MV-4-11 (cell line): ENCODE measurements at regions not wholly inside any gene's neighbourhood (a gene's known extent, or its start where the extent isn't known, plus 50 kb on each side); places are given as distances from the start of the nearest gene placed in this dataset.
"Not testable (repeated sequence)": the region's sequence is repeated elsewhere in the genome, so short reads cannot be mapped to it uniquely, and the experiment has no call there.

Source experiments
- DNase-seq: peaks from one replicate; lab custom pipeline; 2025; lab: John Stamatoyannopoulos, UW

DNA sequence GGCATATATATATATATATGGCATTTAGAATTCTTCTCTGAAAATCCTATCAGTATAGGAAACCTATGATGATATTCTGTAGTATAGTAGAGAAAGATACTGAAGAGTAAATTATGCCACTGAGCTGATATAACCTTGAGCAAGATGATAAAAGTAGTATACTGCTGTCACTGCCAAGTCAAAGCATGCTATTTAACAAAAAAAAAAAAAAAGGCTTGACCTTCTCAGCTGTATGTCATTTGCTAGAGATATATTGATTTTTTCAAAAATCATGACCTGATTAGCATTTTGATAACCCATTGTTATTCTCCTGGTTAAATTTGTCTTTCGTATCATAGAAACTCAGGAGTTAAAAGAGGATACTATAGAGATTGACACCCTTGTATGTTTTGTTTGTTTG, 299.4 kb downstream of the ADAMTS20 start:
- DNase-seq, result no peak

DNA sequence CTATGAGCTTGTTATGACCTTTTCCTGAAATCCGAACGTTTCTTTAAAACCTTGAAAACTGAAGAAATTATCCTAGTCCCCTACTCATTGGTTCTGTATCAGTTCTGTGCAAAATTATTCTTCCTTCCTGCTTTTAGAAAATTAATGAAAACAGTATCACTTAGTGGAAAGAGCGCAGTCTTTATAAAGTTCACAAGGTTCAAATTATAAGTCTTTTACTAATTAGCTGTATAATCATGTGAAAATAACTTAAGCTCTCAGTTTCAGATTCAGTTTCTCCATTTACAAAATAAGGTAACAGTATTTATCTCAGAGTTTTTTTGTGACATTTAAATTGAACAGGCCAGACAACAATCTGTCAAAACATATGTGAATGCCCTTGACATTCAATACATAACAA, 306.1 kb downstream of the ADAMTS20 start:
- no peak for DNase-seq

DNA sequence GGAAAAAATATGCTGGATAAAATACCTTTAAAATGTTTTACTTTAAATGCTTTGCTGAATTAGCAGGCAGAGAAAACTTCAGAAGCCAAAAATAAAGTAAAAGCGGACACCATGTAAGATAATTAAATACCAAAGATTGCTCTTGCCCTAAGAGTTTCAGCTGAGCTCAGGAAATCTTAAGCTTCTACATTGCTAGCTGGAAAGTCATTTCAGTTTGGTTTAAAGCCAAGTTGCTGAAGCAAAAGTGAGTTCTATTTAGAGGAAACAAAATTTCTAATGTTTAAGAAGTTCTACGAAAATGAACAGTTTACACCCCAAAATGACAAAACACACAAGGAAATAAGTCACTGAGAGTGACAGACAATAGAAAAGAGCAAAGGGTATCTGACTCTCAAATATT, 310.0 kb downstream of the ADAMTS20 start:
- DNase-seq, result no peak

DNA sequence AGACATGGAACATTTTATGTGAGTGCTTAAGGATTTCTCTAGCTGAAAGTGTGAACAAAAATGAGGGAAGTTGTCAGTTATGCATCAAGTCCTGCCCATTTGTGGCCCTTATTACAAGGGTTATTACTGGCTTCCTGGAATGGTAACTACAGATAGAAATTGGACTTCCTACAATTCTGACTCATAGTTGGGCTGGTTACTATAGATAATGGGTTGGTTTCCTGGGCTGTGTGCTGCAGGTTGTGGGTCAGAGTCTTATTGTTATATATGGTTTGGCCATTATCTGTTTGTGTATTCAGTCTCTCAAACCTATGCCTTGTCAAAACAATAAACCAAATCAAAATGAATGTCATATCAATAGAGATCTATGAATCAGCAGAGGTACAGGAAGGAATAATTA, 313.7 kb downstream of the ADAMTS20 start:
- DNase-seq, result peak; percentile 42

DNA sequence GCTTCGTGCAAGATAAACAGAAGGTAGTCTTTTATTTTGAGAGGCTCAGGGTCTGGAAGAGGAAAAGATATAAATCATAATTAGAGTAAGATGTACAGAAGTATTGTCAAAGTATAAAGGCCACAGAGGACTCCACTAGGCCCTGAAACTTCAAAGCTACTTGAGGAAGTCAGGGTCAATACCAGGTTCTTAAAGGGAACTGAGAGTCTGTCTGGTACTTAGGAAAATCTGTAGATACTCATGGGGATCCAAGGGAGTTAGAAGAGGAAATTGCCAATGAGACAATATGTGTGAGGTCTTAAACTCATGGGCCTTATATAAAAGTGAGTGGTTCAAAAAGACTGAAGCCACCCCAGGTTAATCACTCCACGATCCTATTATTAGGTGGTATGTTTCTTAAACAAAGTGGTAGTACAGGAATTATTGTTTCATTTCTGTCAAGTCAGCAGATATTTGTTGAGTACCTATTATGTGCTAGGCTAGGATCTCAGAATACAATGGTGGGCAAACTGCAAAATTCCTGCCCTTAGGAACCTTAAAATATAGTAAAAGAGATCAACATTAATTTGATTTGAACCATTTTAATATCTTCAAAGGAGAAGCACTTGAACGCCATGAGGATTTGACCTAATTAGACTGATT, 314.6 kb downstream of the ADAMTS20 start:
- peak; percentile 85 for DNase-seq

DNA sequence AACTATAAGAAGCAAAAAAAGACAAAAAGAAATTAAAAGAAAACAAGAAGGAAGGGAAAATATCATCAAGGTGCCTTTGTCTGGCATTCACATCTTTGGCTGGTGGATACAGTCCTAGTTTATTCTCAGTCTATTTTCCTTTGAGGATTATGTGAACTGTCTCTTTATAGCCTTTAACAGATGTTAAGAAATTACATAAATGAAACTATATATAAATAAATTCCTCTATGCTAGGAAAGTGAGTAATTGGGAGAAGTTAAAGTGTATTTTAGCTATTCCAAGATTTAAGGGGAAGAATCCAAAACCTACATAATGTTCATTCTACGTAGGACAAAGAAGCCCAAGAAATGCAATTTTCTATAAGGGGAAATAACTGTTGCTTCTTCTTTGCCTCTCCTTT, 316.3 kb downstream of the ADAMTS20 start:
- no peak for DNase-seq

DNA sequence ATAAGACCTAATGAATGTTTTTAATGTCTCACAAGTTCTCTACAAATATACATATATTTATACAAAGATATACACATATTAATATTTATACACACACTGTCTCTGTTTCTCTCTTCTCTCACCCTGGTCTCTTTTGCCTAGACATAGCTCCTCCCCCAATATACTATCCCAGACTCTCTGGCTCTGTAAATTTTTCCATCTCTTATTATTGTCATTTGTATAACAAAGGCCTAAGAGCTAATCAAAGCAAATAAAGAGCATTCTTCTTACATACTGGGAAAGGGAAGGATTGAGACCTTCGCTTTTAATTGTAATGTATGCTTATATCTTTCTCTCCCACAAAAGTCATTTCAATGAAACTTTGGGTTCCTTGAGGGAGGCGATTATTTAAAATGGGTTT, 318.1 kb downstream of the ADAMTS20 start:
- DNase-seq, result no peak

DNA sequence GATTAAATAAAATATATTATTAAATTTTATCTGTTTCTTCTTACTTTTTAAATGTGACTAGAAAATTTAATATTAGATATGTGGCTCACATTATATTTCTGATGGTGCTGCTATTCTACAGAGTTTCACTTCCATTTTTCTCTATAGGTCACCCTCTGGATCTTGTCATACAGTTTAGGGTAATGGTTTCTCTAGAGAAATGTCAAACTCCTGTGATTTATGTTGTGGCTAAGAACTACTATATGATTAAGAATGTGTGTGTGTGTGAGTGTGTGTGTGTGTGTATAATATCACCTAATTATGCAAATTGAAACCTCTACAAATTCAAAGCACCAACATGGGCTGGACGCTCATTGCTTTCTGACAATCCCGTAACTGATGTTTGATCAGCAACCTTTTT, 325.9 kb downstream of the ADAMTS20 start:
- peak; percentile 96 for DNase-seq

DNA sequence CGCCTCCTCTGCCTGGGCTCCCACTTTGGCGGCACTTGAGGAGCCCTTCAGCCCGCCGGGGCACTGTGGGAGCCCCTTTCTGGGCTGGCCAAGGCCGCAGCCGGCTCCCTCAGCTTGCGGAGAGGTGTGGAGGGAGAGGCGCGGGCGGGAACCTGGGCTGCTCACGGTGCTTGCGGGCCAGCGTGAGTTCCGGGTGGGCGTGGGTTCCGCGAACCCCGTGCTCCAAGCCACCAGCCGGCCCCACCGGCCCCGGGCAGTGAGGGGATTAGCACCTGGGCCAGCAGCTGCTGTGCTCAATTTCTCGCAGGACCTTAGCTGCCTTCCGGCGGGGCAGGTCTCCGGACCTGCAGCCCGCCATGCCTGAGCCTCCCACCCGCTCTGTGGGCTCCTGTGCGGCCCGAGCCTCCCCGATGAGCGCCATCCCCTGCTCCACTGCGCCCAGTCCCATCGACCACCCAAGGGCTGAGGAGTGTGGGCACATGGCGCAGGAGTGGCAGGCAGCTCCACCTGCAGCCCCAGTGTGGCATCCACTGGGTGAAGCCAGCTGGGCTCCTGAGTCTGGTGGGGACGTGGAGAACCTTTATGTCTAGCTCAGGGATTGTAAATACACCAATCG, 327.7 kb downstream of the ADAMTS20 start:
- not testable (repeated sequence) for DNase-seq

DNA sequence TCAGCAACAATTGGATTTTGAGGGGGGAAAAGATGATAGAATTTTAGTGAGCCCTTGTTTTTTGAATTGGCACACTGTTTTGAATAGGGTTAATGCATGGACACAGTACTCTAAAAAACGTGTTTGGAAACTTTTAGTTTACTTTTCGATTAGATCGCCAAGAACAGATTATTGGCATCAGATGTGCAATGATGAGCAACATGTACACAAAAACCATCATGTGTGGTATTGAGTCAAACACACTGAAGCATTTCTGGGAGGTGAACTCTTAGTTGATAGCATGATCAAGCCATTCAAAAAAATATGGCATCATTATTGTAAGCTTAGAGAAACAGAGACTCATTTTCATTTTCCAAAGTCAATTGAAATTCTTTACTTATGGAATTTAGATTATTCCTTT, 329.2 kb downstream of the ADAMTS20 start:
- no peak for DNase-seq

DNA sequence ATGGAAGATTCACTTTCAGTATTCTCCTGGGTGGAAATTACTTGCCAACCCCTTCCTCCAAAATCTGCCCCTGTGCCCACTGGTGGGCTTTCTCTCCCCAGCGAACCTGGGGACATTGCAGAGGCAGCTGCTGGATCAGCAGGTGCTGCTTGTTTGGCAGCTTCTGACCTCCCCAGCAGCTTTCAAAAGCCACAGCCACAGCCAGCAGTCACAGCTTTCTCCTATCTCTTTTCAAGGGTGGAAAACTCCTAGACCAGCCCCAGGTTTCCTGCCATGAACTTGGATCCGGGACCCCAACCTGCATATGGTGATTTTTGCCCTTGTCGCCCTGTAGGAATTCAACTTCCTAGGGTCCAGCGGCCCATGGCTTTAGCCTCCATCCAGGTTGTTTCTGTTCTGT, 330.8 kb downstream of the ADAMTS20 start:
- DNase-seq, result no peak

DNA sequence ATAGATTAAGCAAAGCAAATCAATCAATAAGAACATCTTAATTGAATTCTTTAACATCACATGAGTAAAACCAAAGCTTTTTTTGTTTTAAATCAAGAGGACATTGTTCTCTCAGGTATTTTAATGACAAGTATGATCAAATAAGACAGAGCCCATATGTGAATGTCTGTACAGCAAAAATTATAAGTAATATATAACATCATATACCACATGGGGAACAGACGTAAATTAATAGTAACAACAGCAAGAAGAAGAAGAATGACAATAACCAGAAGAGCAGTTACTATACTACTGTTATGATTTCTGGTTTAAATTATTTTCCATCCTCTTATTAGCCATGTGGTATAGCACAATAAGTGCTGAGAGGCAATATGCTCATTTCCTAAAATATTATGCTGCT, 335.5 kb downstream of the ADAMTS20 start:
- DNase-seq, result no peak

DNA sequence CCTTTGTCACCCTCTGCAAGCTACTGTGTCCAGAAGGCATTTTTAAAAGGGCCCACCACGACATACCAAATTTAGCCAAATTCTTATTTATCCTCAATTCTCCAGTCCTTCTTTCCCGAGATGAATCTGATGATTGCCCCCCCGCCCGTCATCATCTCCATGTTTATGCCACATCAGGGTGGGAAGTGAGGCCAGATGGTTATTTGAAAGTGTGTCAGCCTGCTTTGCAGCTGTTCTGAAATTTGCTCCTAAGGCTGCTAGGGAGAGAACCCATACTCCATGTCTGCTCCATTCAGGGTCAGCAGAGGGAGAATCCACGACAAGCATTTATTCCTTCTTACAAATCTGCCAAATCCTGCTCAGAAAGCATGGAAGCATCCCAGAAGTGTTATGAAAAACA, 337.8 kb downstream of the ADAMTS20 start:
- DNase-seq, result no peak

DNA sequence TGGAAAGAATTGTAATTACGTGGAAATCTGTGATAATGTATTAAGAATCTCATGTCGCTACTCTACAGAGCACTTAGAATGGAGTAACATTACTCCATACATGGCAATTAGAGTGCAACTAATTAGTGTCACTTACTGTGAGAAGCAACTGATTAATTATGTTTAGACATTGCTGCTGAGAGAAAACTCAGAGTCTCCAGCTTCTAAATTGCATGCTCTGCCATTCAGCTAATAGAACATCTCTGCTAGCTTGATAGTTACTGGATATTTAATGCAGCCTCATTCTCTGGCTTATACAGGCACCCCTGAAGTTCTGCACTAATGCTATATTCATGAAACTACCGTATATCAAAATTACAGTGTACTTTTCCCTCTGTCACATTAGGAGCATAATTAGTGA, 338.4 kb downstream of the ADAMTS20 start:
- DNase-seq, result no peak

DNA sequence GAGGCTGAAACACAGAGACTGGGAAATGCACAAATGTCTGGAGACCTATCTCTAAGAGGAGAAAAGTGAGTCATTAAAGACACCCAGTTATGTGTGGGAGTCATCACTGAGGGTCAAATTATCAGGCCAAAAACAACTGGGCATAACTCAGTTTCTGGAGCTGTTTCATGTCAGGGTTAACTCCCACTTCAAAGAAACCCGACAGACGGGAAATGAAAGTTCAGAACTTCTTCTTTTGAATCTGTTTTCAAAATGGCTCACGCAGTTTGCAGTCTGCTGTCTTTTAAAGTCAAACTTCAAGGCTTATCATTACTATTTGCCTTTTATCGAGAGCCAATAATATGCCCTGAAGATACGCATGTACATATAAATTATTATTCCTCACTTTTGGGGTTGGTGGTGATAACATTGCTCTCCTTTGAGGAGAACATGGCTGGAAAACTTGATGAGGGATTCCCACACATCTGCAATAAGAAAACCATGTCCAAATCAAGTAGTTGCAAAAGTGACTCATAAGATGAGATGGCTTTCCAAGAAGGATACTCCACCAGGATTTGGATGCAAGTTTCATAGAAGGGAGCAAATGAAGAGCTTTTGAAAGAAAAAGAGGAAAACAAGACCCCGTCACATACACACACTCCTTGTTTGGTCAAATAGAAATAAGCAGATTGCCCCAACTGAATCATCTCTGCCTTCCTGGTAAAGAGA, 341.4 kb downstream of the ADAMTS20 start:
- peak; percentile 96 for DNase-seq

DNA sequence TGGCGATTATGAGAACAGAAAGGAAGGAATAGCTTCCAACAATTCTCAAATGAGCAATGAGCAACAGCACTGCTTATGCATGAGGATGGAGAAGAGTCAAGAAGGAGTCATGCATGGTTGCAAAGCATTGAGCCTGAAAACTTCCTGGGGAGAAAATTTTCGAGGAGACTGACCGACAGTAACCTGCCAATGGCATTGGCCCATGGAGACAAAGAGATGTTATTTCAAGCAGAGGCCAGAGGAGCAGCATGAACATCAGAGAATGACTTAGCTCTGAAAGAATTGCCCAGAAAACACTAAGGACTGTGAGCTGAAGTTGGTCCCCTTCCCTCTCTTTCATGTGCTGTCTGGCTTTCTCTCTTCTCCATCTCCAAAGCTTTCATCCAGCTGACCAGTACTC, 343.4 kb downstream of the ADAMTS20 start:
- DNase-seq, result no peak

DNA sequence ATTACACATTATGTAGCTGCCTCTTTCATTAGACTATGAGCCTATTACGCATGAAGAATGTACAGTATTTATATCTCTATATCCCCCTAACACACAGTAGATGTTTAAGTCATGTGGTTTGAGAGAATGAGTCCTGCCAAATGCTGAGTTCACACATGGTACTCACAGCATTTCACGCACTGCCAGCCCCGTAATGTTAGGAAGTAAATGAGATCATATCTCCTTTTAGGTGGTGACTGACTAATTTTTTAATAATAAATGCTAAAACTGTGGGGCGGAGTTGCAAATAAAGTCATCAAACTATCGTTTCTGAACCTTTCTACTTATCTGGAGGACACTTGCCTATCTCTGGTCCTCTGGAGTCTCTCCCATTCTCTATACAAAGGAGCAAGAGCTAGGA, 343.8 kb downstream of the ADAMTS20 start:
- DNase-seq, result no peak

DNA sequence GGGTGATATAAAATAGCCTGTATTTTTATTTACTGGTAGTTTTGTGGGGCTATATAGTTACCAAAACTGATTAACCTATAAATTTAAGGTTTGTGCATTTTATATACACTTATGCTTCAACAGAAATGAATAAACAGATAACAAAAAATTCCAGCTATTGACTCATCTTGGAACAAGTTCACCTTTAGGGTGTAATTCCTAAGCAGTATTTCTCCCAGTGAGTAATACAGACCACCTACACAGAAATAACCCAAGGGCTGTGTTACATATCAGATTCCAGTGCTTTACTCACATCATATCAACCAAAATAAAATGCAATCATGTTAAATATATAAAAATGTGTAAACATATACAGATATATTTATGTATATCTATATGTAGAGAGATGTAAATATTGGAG, 345.6 kb downstream of the ADAMTS20 start:
- no peak for DNase-seq

DNA sequence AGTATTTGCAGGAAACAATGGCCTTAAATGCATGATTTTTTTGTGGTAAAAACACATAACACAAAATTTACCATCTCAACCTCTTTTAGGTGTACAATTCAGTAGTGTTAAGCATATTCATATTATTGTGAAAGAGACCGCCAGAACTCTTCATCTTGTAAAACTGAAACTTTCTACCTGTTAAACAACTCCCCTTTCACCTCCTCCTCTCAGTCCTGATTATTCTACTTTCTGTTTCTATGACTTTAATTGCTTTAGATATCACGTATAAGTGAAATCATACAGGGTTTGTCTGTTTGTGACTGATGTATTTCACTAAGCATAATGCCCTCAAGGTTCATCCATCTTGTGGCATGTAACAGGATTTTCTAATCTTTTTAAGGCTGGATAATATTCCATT, 353.4 kb downstream of the ADAMTS20 start:
- no peak for DNase-seq

DNA sequence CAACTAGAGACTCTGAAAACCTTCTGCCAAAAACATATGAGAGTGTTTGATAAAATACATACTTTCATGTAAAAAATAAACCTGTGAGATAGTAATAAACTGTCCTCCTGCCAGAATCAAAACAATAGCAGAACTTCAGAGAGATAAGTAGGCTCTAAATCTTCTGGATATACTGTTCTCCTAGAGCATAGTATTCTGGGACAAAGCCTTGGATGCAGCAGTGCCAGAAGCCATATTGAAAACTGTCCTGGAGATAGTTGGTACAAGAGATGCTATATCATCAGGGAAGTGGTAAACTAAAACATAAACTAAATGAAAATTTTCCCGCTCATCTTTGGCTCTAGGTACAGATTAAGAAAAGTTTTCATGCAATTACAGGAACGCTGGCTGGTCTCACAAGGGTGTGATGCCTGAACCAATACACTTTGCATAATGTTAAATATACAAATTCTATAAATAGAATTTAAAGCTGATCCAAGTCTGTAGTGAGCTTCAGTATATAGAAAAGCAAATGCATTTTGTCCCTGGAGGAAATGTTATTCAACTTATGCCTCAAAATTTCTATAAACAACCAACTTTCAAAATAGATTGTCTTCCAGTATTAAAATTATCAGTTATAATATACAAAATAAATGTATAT, 355.6 kb downstream of the ADAMTS20 start:
- DNase-seq, result no peak

DNA sequence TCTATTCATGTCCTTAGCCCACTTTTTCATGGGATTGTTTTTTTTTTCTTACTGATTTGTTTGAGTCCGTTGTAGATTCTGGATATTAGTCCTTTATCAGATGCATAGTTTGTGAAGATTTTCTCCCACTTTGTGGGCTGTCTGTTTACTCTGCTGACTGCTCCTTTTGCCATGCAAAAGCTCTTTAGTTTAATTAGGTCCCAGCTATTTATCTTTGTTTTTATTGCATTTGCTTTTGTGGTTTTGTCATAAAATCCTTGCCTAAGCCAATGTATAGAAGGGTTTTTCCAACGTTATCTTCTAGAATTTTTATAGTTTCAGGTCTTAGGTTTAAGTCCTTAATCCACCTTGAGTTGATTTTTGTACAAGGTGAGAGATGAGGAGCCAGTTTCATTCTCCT, 358.9 kb downstream of the ADAMTS20 start:
- not testable (repeated sequence) for DNase-seq

DNA sequence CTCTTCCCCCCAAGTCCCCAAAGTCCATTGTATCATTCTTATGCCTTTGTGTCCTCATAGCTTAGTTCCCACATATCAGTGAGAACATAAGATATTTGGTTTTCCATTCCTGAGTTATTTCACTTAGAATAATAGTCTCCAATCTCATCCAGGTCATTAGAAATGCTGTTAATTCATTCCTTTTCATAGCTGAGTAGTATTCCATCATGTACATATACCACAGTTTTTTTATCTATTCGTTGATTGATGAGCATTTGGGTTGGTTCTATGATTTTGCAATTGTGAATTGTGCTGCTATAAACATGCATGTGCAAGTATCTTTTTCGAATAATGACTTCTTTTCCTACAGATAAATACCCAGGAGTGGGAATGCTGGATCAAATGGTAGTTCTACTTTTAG, 359.6 kb downstream of the ADAMTS20 start:
- not testable (repeated sequence) for DNase-seq

DNA sequence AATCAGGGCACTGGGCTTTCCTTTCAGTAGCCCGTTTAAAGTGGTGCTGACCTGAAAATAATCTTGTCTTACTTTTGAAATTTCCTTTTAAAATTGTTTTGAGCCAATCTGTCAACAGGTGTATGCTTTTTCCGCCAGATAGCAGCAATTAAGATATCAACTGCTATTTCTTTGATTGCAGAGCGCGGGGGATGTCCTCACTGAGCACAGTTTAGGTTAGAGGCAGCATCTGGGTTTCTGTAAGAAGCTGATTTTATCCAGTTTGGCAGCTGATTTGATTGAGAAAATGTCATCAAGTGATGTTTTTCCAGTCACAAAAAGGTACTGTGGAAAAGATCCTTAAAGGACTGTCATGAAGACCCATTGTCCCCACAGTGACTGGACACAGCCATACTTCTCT, 371.8 kb downstream of the ADAMTS20 start:
- no peak for DNase-seq
